TTC549 (cell line): ENCODE measurements at regions not wholly inside any gene's neighbourhood (a gene's known extent, or its start where the extent isn't known, plus 50 kb on each side); places are given as distances from the start of the nearest gene placed in this dataset.
"Not testable (repeated sequence)": the region's sequence is repeated elsewhere in the genome, so short reads cannot be mapped to it uniquely, and the experiment has no call there.

Source experiments
- FAIRE-seq: peaks from 2 replicates; lab custom pipeline; 2012; peaks lifted over from hg19 to GRCh38; lab: Jason Lieb, UNC

DNA sequence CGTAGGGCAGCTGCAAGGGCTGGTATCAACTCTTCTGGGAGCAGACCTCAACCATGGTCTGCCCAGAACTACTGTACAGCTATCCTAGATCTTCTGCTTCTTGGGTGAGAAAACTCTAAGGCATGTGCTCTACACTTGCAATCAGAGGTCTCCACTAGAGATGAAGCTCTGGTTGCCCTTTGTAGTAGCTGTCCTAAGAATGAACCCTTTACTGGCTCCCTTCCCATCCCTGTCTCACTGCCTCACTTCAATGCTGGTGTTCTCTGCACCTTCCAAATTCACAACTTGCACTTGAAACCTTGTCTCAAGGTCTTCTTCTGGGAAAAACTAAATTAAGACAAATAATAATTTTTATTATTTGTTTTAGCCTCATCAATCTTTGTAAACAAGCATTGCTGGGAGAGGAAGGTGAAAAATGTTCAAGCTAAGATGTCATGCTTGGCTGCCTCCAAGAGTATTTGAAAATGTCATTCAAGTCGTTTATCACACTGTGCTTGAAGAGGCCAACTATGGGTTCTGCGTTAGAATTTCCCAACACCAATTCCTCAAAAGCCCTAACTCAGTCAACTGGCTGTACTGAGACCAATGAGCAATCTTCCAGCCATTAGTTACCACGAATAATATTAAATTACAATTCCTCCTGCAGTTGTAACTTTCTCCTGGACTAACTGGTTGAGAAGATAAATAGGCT, 216.9 kb upstream of the ADRA1D start:
- FAIRE-seq = no peak

DNA sequence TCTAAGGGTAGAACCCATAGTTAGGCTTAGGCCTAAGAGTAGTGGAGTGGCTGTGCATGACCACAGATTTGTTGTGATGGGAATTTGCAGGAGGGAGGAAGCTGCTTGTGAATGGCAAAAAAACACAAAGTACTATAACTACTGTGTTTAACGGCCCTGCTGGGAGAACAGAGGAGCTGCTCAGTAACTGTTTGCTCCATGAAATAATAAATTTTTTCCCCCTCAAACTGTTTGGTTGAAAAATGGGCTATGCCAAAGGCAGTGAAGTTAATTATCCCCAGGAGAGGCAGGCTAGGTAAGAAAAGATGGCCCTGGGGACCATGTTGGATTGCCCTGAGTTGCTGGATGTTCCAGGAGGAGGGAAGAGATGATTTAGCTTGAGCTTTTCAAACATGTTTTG, 216.1 kb upstream of the ADRA1D start:
- FAIRE-seq = no peak

DNA sequence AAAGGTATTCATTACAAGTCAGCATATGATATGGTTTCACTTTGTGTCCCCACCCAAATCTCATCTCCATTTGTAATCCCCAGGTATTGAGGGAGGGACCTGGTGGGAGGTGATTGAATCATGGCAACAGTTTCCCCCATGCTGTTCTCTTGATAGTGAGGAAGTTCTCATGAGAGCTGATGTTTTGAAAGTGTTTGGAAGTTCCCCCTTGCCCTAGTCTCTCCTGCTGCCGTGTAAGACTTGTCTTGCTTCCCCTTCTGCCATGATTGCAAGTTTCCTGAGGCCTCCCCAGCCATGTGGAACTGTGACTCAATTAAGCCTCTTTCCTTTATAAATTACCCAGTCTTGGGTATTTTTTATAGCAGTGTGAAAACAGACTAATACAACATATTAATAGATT, 213.7 kb upstream of the ADRA1D start:
- FAIRE-seq = not testable (repeated sequence)

DNA sequence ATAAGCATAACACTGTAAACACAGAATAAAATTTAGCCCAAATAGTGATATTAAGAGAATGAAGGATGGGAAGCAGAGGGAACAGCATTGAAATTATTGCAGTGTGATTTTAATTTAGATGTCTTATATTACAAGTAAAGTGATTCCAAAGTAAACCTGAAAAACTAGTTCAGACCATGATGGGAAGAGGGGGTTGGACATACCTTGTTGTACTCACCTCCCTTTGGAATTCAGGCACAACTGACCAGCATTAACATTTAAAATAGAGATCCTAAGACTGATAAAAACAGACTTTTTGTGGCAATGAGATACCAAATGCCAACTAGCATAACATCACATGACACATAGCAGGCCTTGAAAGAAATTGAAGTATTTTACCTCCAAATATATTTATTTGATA, 210.0 kb upstream of the ADRA1D start:
- FAIRE-seq = no peak

DNA sequence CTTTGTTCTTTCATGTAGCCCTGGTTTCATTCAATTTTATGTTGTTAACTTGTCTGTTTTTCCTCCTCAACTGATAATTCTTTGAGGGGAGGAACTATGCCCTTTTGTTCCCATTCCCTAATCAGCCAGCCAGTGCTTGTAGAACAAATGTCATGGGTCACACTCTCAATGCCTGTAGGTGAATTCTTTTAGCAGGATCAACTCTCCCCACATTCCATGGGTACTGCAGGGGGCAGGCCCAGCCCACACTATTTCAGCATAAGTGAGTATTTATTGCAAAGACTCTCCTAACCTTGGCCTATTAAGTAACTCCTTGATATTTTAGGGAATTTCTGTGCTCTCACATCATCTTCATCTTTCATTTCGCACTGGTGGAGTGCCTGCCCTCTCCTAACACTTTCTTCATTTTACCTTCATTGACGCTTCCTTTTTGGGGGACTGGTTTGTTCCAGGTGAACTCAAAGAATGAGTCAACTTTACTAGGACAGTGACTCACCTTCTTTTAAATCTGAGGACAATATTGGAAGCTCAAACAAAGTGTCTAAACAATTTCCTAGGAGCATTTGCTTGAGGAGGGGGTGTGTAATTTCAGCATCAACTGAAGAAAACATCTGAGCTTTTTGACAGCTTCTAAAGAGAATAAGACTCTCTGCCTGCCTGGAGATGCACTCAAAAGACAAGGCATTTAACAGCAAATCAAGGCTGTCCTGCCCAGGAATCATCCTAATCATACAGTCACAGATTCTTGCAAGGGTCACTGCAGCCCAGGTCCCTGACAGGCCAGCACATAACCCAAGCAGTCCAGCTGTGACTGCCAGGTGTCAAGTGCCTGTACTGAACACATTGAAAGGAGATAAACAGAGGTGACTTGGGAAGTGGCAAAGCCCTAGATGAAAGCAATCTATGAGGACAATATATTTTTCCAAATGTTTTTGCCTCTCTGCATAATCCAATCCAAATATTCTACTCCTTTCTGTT, 208.8 kb upstream of the ADRA1D start:
- FAIRE-seq = no peak

DNA sequence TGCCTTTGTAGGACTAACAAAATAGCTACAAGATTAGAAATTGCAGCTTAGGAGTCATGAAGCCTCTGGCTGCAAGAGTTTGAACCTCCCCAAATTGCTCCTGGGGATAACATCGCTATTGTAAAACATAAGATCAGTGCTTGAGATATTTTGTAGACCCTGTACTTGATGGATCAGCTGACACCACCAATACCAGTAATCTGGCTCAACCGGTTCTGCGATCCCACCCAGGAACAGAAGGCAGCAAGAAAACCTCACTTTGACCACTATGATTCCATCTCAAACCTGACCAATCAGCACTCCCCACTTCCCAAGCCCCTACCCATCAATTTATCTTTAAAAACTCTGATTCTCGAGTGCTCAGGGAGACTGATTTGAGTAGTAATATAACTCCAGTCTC, 206.9 kb upstream of the ADRA1D start:
- no peak for FAIRE-seq

DNA sequence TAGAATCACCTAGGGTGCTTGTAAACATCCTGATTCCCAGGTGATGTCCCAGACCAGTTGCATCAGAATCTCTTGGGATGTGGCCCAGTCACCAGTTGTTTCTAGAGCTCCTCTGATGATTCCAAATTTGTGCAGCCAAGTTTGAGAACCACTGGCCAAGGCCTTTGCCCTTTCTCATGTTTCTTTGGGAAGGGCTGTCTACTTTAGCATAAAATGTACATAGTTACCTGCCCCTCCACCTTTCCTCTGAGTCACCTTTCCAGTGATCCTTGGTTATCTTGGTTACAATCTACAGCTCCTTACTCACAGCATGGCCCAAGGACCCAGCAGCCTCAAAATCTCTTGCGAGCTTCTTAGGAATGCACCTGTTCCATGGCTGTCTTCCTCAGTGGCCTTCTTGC, 206.2 kb upstream of the ADRA1D start:
- FAIRE-seq = no peak

DNA sequence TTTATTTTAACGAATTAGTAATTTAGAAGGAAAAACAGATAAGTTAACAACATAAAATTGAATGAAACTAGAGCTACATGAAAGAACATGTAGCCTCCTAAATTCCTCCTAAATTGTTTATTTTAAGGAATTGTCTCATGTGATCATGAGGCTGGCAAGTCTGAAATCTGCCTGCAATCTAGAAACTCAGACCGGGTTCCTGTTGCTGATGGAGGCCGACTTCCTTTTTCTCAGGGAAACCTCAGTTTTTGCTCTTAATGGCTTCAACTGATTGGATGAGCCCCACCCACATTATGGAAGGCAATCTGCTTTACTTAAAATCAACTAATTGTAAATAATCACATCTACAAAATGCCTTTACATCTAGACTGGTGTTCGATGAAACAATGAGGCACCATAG, 205.0 kb upstream of the ADRA1D start:
- FAIRE-seq = no peak

DNA sequence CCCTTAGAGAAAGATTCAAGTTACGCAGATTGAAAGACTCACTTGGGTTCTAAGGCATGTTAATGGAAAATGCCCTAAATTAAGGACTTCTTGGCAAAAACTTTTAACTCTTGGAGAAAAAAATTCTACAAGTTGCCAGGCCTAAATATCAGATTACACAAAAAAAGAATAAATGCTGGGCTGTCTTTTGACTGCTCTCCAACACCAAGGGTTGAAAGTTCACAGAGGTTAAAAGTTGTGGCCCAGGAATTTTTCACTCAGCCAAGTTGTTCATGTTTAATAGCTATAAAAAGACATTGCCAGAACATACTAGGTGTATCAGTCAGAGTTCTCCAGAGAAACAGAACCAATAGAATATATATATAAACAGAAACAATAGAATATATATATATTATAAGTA, 204.3 kb upstream of the ADRA1D start:
- FAIRE-seq = no peak

DNA sequence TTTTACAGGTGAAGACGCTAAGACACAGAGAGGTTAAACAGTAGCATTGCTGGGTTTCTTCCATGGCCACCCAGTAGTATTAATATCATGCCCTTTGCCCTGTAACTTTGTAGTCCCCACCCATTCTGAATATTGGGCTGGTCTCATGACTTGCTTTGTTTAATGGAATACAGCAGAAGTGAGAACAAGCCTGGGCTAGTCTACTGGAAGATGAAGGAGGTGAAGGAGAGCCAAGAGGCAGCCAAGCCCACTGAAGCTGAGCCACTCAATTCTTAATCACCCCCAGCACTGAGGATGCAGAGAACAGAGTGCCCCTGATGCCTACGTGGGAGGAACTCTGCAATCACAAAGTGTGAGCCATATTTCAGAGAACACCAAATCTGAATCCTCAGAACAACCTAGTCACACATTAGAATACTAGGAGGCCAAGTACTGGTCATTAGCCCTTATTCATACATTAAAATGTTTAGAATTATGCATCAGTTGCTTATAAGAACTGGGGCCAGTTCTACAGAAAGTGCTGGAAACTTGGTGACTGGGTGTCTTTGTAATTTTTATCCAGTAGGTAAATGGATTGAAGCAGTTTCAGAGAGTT, 202.5 kb upstream of the ADRA1D start:
- no peak for FAIRE-seq

DNA sequence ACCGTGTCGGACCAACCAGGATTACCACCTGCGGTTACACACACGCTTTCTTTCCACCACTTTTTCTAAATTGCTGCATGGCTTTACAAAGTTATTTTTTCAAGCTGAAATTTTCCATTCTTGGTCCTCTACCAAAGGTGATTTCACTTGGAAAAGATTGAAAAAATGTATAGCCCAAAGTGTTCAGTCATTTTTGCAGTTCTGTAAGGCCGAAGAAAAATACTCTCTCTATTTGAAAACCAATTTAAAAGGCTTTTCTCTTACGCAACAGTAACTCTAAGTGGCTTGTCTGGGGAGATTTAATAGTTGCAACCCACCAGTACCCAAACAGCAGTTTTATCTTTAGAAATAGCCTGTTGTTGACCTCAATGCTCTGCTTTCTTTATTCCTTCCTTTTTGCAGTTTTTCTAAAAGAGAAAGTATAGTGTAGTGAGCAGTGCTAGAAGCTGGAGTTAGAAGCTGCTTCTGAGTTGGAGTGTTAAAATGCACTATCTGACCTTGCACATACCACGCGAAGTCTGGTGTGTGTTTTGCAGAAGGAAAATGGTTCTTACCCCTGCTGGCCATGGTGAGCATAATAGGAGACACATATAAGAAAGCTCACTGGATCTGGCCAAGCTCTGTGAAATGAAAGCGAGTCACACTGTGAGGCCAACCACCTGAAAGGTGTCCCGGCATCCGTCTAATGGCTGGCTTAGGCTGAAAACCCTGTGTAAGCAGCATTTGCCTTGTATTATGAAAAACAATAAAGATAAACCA, 201.0 kb upstream of the ADRA1D start:
- no peak for FAIRE-seq

DNA sequence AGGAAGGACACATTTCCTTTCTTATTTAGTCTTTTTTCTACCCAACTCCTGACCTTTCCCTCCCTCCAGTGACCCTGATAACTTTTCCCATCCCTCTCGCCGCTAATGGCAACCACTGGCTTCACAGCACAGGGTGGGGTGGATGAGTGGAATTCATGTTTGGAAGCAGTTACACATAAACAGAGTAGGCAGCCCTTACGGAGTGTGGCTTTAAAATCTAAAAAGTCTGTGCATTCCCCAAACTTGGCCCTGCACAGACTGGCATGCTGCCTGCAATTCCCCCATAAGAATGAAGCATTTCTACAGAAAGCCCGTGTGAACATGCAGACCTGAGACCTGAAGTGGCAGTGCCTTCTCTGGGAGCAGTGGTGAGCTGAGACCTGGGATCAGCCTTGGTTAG, 196.7 kb upstream of the ADRA1D start:
- no peak for FAIRE-seq

DNA sequence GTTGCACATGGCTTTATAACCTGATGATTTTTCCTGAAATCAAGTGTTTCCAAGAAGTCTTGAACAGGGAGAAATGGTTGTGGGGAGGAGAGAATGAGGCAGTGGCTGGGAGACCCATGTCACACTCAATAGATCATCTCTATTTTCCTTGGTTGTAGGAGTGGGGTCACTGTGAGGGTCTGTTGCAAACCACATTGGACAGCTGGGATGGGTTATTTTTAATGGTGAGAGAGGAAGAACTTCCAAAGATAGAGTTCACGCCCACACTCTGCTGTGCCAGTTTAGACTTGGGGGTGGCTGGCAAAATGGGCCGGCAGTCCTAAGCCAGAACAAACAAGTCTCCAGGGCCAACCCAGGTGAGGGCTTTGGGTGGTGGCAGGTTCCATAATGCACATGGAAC, 196.2 kb upstream of the ADRA1D start:
- FAIRE-seq = no peak

DNA sequence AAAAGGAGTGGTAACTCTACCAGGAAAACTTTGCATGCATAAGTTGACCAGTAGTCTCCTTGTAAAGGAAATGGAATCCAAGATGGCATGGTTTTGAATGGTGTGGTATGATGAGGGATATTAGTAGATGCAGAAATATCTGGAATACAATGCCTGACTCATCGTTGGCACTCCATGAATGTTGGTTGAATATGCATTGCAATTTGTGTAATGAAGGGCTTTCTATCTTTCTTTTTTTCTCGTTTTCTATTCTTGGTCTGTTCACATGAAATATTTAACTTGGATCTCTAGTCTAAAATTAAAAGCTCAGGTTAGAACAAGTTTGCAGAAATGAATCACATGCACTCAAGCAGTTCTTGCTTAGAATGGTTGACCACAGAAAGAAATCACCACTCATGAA, 195.3 kb upstream of the ADRA1D start:
- FAIRE-seq = no peak

DNA sequence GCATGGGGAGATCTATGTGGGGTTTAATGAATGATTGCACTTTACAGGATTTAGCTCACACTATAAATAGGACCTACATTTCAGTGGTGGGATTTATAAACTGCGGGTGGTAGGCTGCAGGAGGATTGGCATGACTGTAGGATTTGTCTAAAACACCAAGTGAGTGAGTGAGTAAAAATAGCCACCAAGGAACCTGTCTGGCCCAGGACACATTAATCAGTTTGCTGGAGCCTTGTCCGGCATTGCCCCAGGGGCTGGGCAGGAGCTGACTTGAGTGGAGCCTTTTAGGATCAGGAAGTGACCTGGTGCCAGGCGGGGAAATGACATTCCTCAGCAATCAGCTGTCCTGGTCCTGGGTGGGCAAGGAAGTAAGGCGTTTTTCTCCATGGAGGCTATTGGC, 193.9 kb upstream of the ADRA1D start:
- FAIRE-seq = no peak

DNA sequence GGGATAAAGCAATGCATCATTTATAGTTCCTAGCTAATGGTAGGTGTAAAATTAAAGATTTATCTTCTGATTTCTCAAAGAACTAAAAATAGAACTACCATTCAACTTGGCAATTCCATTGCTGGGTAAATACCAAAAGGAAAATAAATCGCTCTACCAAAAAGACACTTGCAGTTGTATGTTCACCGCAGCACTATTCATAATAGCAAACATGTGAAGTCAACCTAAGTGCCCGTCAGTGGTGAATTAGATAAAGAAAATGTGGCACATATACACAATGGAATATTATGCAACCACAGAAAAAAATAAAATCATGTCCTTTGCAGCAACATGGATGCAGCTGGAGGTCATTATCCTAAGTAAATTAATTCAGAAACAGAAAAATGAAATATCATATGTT, 192.8 kb upstream of the ADRA1D start:
- no peak for FAIRE-seq

DNA sequence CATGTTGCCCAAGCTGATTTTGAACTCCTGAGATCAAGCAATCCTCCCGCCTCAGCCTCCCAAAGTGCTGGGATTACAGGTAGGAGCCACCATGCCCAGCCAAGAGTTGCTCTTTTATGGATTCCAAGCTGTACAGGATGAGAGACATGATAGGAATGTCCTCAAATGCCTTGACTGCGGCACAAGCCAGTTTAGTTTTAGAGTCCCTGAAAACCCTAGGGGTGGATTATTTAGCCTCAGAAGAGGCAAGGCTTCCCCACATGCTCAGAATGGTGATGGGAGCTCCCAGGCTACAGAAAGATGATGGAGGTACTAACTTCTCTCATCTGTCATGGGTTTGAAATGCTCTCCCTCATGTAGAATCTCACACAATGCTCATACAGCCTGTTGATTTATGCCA, 192.1 kb upstream of the ADRA1D start:
- no peak for FAIRE-seq

DNA sequence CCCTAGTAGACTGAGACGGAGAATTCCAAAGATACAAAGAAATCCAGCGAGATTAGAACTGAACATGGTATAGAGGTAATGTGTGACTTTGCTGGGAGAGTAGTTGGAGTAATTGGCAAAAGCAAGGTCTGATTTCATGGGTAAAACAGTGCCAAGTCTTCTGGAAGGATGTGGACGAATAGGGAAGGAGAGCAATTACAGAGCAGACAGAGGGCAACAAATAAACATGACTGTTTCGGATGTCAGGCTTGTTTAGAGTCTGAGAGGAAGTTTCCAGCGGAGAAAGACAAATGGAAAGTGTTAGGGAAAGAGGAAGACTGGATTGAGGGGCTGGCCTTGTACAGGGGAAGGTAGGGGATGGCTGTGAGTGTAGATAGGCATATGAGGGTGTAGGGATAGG, 190.4 kb upstream of the ADRA1D start:
- FAIRE-seq = no peak

DNA sequence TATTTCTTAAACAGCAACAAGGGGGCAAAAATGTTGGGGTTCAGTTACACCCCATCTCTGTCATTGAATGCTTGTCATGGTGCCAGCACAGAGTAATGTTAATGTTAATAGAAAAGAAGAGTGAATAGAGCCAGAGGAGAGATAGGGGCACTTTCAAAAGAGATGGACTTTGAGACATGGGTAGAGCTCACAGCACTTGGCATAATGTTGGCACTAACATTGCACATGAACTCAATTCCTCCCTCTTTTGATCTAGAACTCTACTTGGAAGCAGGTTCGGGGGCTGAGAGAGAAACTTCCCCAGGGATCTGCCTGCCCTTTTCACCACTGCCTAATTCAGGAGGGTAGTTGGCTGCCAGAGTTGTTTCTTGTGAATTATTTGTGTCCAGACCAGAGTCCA, 188.0 kb upstream of the ADRA1D start:
- no peak for FAIRE-seq

DNA sequence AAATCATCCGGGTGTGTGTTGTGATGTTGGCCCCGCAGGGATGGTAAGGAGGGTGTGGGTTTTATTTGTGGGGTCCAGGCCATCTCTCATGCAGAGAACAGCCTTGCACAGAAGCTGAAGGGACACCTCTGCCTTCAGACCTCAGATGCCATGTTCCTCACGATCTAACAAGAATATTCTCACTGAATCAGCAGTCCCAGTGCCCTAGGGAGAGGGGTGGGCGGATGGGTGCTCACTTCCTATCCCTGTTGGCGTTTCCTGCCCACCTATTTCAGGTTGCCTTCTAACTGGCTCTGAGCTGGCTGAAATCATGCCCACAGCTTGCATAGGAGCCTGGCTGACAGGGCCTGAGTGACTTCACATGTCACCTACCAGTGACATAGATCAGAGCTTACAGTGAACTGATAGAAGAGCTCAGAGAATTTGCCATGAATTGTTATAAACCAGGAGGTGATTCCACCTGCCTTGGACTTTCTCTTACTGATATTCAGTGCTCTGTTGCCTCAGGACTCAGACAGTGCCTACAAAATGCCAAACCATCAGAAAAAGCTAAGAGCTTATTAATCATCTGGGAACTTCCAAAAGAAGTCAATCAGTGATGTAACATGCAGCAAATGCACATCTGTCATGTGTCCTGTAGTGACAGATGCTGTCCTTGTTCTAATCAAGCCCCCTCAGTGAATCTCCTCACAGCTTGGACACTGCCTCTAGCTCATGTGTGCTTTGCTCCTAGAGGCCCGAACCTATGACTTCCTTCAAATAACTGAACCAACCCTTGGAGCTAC, 186.8 kb upstream of the ADRA1D start:
- no peak for FAIRE-seq

DNA sequence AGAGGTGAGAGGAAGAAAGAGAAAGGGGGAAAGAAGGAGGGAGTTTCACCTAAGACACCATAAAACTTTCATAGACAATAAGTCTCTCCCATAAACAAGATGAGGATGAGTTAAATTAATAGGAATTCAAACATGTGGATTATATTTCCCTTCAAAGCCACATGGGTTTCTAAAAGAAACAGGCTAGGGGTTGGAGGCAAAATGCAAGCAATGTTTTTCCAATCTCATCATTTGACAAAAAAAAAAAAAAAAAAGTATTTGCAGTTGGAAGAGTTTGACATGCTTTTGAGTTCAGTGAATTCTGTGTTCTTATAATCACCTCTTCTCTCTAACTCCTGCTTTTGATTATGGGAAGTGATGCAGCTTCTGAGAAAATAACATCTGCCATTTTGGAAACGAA, 186.1 kb upstream of the ADRA1D start:
- FAIRE-seq = no peak

DNA sequence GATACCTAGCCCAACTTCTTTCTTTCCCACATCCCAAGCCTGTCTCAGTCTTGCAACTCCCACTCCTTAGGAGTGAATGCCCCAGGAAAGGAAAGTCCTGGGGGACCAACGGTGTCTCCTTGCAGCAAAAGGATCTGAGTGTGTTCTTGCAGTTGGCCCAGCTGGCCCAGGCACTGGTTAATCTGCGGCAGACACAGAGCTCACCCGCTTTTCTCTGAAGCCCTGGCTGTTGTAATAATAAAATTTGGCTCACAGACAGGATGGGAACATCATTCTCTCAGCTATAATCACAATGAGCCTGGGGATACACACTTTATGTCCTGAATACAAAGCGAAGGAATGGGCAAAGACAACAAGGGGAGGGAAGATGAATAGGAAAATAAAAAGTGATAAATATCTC, 185.6 kb upstream of the ADRA1D start:
- FAIRE-seq = no peak
